OCI-LY1 (cell line): ENCODE measurements at regions not wholly inside any gene's neighbourhood (a gene's known extent, or its start where the extent isn't known, plus 50 kb on each side); places are given as distances from the start of the nearest gene placed in this dataset.

ENCODE experiments used
- H2AFZ ChIP-seq: fragments of 200-600 bp; sonication (generic), shearing (Covaris generic); 2 replicates; pipeline ENCODE4 v1.6.0; 2014; ENCODE audit warnings: antibody characterized with exemption, mild to moderate bottlenecking, low read length
- H3F3A ChIP-seq: fragments of 200-600 bp; sonication (generic), shearing (Covaris generic); 2 replicates; pipeline ENCODE4 v1.6.0; 2014; ENCODE audit warnings: mild to moderate bottlenecking, antibody characterized with exemption, low read length, moderate library complexity; ENCODE audit not compliant: insufficient read depth
- H3K27ac ChIP-seq: fragments of 200-600 bp; sonication (generic); 2 replicates; pipeline ENCODE4 v1.5.1; 2014; ENCODE audit warnings: low read length, mixed run types, mild to moderate bottlenecking, low read depth; ENCODE audit not compliant: poor library complexity, severe bottlenecking
- H3K27me3 ChIP-seq: fragments of 200-600 bp; sonication (generic); 2 replicates; pipeline ENCODE4 v1.6.0; 2014; ENCODE audit warnings: antibody characterized with exemption, mild to moderate bottlenecking, low read length, moderate library complexity; ENCODE audit not compliant: insufficient read depth
- H3K36me3 ChIP-seq: fragments of 200-600 bp; sonication (generic); 2 replicates; pipeline ENCODE4 v1.6.1; 2014; ENCODE audit warnings: mild to moderate bottlenecking, antibody characterized with exemption, low read length, moderate library complexity, mixed read lengths; ENCODE audit not compliant: insufficient read depth
- H3K4me1 ChIP-seq: fragments of 200-600 bp; sonication (generic); 2 replicates; pipeline ENCODE4 v1.5.1; 2014; ENCODE audit warnings: mild to moderate bottlenecking, low read length, moderate library complexity; ENCODE audit not compliant: insufficient read depth, severe bottlenecking
- H3K4me2 ChIP-seq: fragments of 200-600 bp; sonication (generic), shearing (Covaris generic); 2 replicates; pipeline ENCODE4 v1.6.1; 2014; ENCODE audit warnings: low read length
- H3K4me3 ChIP-seq: fragments of 200-600 bp; sonication (generic); 2 replicates; pipeline ENCODE4 v1.5.1; 2014; ENCODE audit warnings: low read length, low read depth, mild to moderate bottlenecking, mixed read lengths; ENCODE audit not compliant: poor library complexity, severe bottlenecking
- H3K79me2 ChIP-seq: fragments of 200-600 bp; shearing (Covaris generic); 2 replicates; pipeline ENCODE4 v1.6.1; 2016; ENCODE audit warnings: mixed run types, low read length, mixed read lengths; ENCODE audit not compliant: insufficient read depth
- H3K9ac ChIP-seq: fragments of 200-600 bp; sonication (generic), shearing (Covaris generic); 2 replicates; pipeline ENCODE4 v1.6.1; 2014; ENCODE audit warnings: mild to moderate bottlenecking, low read length, mixed read lengths
- H3K9me2 ChIP-seq: fragments of 200-600 bp; sonication (generic), shearing (Covaris generic); 2 replicates; pipeline ENCODE4 v1.6.1; 2014; ENCODE audit warnings: low read depth, mild to moderate bottlenecking, low read length, mixed read lengths
- H3K9me3 ChIP-seq: fragments of 200-600 bp; shearing (Covaris generic); 2 replicates; pipeline ENCODE4 v1.6.1; 2014; ENCODE audit warnings: low read length, mixed read lengths
- H4K20me1 ChIP-seq: fragments of 200-600 bp; sonication (generic), shearing (Covaris generic); 2 replicates; pipeline ENCODE4 v1.6.0; 2016; ENCODE audit warnings: mild to moderate bottlenecking, low read length; ENCODE audit not compliant: insufficient read depth
- EZH2 ChIP-seq: fragments of 200-600 bp; sonication (generic), shearing (Covaris generic); IDR thresholded peaks from 2 replicates; pipeline ENCODE4 v1.8.0; 2017; ENCODE audit warnings: borderline replicate concordance, mixed run types, mild to moderate bottlenecking, antibody characterized with exemption, low read length, moderate library complexity, mixed read lengths
- TF ChIP-seq, protein P1 (sequence below): fragments of 200-600 bp; sonication (generic), shearing (Covaris generic); IDR thresholded peaks from 2 replicates; pipeline ENCODE4 v1.5.1; 2017; ENCODE audit warnings: mild to moderate bottlenecking, antibody characterized with exemption, low read length, moderate library complexity, mixed read lengths

DNA sequence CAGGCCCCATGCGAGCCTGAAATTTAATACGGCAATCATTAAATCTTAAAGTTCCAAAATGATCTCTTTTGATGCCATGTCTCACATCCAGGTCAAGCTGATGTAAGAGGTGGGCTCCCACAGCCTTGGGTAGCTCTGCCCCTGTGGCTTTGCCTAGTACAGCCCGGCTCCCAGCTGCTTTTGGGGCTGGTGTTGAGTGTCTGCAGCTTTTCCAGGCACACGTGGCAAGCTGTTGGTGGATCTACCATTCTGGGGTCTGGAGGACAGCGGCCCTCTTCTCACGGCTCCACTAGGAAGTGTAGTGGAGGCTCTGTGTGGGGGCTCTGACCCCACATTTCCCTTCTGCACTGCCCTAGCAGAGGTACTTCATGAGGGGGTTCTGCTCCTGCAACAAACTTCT, 588.9 kb downstream of the CENPC start:
- H4K20me1 ChIP-seq = no peaks in the 10 kb centered on the region
- no peak overlapping the region for H3K4me3 ChIP-seq
- no peaks in the 10 kb centered on the region for H3F3A ChIP-seq
- H3K9ac ChIP-seq = no peak overlapping the region
- H3K27ac ChIP-seq = no peak overlapping the region
- no peak overlapping the region for H2AFZ ChIP-seq
- H3K4me2 ChIP-seq = no peak overlapping the region
- H3K4me1 ChIP-seq = no peaks in the 10 kb centered on the region
- no peaks in the 10 kb centered on the region for H3K9me3 ChIP-seq
- H3K36me3 ChIP-seq = no peaks in the 10 kb centered on the region
- H3K27me3 ChIP-seq = no peaks in the 10 kb centered on the region
- H3K79me2 ChIP-seq = no peaks in the 10 kb centered on the region
- TF ChIP-seq EZH2 = no peak
- TF ChIP-seq, protein P1, sequence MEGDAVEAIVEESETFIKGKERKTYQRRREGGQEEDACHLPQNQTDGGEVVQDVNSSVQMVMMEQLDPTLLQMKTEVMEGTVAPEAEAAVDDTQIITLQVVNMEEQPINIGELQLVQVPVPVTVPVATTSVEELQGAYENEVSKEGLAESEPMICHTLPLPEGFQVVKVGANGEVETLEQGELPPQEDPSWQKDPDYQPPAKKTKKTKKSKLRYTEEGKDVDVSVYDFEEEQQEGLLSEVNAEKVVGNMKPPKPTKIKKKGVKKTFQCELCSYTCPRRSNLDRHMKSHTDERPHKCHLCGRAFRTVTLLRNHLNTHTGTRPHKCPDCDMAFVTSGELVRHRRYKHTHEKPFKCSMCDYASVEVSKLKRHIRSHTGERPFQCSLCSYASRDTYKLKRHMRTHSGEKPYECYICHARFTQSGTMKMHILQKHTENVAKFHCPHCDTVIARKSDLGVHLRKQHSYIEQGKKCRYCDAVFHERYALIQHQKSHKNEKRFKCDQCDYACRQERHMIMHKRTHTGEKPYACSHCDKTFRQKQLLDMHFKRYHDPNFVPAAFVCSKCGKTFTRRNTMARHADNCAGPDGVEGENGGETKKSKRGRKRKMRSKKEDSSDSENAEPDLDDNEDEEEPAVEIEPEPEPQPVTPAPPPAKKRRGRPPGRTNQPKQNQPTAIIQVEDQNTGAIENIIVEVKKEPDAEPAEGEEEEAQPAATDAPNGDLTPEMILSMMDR = no peak
- H3K9me2 ChIP-seq = no peaks in the 10 kb centered on the region

- H4K20me1 ChIP-seq = no peaks in the 10 kb centered on the region
- no peaks in the 10 kb centered on the region for H3K9me3 ChIP-seq
- TF ChIP-seq, protein P1 = no peak
- no peak for TF ChIP-seq EZH2
- no peak overlapping the region for H3K4me3 ChIP-seq
- H3K9ac ChIP-seq = no peak overlapping the region
- no peaks in the 10 kb centered on the region for H3K79me2 ChIP-seq
- H2AFZ ChIP-seq = no peak overlapping the region
- no peaks in the 10 kb centered on the region for H3K27me3 ChIP-seq
- H3K9me2 ChIP-seq = no peaks in the 10 kb centered on the region
- H3K36me3 ChIP-seq = no peaks in the 10 kb centered on the region
- H3K4me1 ChIP-seq = no peaks in the 10 kb centered on the region
- H3K4me2 ChIP-seq = no peak overlapping the region
- H3K27ac ChIP-seq = no peak overlapping the region
- H3F3A ChIP-seq = no peaks in the 10 kb centered on the region
Measured at GRCh38 chr4:66955784-66956183, 589.5 kb downstream of the CENPC start.

GRCh38 chr4:66949419-66949818, 595.9 kb downstream of the CENPC start:
- no peak overlapping the region for H3K9ac ChIP-seq

More at GRCh38 chr4:66949419-66949818, 595.9 kb downstream of the CENPC start:
- no peak overlapping the region for H2AFZ ChIP-seq
- no peaks in the 10 kb centered on the region for H3K4me1 ChIP-seq
- no peak overlapping the region for H3K27ac ChIP-seq
- no peaks in the 10 kb centered on the region for H3K27me3 ChIP-seq
- TF ChIP-seq, protein P1 = no peak
- TF ChIP-seq EZH2 = no peak
- no peaks in the 10 kb centered on the region for H3F3A ChIP-seq
- H3K9me2 ChIP-seq = no peaks in the 10 kb centered on the region
- H3K9me3 ChIP-seq = no peaks in the 10 kb centered on the region
- H3K4me3 ChIP-seq = no peak overlapping the region
- no peaks in the 10 kb centered on the region for H3K79me2 ChIP-seq
- no peaks in the 10 kb centered on the region for H4K20me1 ChIP-seq
- H3K4me2 ChIP-seq = no peak overlapping the region
- H3K36me3 ChIP-seq = no peaks in the 10 kb centered on the region
